K562 (cell line): ENCODE measurements at regions not wholly inside any gene's neighbourhood (a gene's known extent, or its start where the extent isn't known, plus 50 kb on each side); places are given as distances from the start of the nearest gene placed in this dataset.

ENCODE experiments used
- CEBPB ChIP-seq: fragments of 450-650 bp; IDR thresholded peaks from 2 replicates; pipeline ENCODE4 v1.6.1; 2016; ENCODE audit warnings: missing genetic modification characterization, missing compliant biosample characterization
- CREM ChIP-seq: IDR thresholded peaks from 2 replicates; pipeline ENCODE4 v1.6.1; 2014; ENCODE audit warnings: antibody characterized with exemption, low read depth
- EP300 ChIP-seq: IDR thresholded peaks from 2 replicates; pipeline ENCODE4 v1.6.1; 2012; ENCODE audit warnings: low read length, improper control_type of control experiment
- IRF2 ChIP-seq: sonication (generic); formaldehyde crosslinking; IDR thresholded peaks from 2 replicates; pipeline ENCODE4 v1.8.1; 2022; ENCODE audit warnings: mild to moderate bottlenecking, missing genetic modification reagents
- RBM34 ChIP-seq: fragments of 200-400 bp; formaldehyde crosslinking; IDR thresholded peaks from 2 replicates; pipeline ENCODE4 v1.6.1; 2018; ENCODE audit warnings: low read length, borderline replicate concordance; ENCODE audit not compliant: insufficient read depth
- RNF2 ChIP-seq: sonication (generic); IDR thresholded peaks from 2 replicates; pipeline ENCODE4 v1.6.1; 2016
- SOX6 ChIP-seq: fragments of 450-650 bp; IDR thresholded peaks from 2 replicates; pipeline ENCODE4 v1.6.1; 2014; ENCODE audit warnings: mild to moderate bottlenecking
- THRAP3 ChIP-seq: fragments of 450-650 bp; IDR thresholded peaks from 2 replicates; pipeline ENCODE4 v1.6.1; 2016; ENCODE audit warnings: mild to moderate bottlenecking, inconsistent platforms, borderline replicate concordance
- ZNF431 ChIP-seq: sonication (generic); formaldehyde crosslinking; IDR thresholded peaks from 2 replicates; pipeline ENCODE4 v1.8.0; 2022; ENCODE audit warnings: mild to moderate bottlenecking, missing genetic modification reagents
- TF ChIP-seq, protein P1 (sequence below), 2 experiments: fragments of 450-650 bp; IDR thresholded peaks; 2 replicates each; pipeline ENCODE4 v1.6.1; 2016; ENCODE audit warnings: mild to moderate bottlenecking in 2 of 2, borderline replicate concordance in 1 of 2, low read depth in 1 of 2, moderate library complexity in 1 of 2
- TF ChIP-seq, protein P2 (sequence below): fragments of 450-650 bp; formaldehyde crosslinking; IDR thresholded peaks from 2 replicates; pipeline ENCODE4 v1.4.0; 2020; ENCODE audit warnings: mild to moderate bottlenecking, moderate library complexity

DNA sequence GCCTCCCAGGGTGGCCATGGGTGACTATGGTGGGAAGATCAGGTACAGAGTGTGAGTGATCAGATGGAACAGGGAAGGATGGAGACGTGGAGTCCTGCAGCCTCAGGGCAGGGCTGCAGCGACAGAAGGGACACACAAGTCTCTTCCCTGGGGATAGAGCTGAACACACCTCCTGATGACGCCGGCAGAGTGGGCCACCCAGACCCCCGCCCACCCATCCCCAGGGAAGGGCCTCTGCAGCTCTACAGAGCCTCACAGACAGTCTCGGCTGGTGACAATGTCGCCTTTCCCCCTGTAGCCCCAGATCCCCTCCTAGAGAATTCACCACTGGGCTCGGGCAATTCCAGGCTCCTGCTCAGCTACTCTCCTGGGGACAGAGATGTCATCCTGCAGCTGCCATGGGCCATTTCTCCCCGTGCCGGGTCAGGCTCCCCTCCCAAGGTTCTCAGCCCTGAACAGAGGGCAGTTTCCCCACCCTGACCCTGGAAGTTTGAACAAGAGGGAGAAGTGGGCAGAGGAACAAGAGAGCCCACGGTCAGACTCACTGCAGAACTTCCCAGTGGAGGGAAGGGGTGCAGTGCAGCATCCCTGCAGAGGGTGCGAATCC lies 115.7 kb downstream of the NCOR2 start (continued):
- TF ChIP-seq, protein P1, sequence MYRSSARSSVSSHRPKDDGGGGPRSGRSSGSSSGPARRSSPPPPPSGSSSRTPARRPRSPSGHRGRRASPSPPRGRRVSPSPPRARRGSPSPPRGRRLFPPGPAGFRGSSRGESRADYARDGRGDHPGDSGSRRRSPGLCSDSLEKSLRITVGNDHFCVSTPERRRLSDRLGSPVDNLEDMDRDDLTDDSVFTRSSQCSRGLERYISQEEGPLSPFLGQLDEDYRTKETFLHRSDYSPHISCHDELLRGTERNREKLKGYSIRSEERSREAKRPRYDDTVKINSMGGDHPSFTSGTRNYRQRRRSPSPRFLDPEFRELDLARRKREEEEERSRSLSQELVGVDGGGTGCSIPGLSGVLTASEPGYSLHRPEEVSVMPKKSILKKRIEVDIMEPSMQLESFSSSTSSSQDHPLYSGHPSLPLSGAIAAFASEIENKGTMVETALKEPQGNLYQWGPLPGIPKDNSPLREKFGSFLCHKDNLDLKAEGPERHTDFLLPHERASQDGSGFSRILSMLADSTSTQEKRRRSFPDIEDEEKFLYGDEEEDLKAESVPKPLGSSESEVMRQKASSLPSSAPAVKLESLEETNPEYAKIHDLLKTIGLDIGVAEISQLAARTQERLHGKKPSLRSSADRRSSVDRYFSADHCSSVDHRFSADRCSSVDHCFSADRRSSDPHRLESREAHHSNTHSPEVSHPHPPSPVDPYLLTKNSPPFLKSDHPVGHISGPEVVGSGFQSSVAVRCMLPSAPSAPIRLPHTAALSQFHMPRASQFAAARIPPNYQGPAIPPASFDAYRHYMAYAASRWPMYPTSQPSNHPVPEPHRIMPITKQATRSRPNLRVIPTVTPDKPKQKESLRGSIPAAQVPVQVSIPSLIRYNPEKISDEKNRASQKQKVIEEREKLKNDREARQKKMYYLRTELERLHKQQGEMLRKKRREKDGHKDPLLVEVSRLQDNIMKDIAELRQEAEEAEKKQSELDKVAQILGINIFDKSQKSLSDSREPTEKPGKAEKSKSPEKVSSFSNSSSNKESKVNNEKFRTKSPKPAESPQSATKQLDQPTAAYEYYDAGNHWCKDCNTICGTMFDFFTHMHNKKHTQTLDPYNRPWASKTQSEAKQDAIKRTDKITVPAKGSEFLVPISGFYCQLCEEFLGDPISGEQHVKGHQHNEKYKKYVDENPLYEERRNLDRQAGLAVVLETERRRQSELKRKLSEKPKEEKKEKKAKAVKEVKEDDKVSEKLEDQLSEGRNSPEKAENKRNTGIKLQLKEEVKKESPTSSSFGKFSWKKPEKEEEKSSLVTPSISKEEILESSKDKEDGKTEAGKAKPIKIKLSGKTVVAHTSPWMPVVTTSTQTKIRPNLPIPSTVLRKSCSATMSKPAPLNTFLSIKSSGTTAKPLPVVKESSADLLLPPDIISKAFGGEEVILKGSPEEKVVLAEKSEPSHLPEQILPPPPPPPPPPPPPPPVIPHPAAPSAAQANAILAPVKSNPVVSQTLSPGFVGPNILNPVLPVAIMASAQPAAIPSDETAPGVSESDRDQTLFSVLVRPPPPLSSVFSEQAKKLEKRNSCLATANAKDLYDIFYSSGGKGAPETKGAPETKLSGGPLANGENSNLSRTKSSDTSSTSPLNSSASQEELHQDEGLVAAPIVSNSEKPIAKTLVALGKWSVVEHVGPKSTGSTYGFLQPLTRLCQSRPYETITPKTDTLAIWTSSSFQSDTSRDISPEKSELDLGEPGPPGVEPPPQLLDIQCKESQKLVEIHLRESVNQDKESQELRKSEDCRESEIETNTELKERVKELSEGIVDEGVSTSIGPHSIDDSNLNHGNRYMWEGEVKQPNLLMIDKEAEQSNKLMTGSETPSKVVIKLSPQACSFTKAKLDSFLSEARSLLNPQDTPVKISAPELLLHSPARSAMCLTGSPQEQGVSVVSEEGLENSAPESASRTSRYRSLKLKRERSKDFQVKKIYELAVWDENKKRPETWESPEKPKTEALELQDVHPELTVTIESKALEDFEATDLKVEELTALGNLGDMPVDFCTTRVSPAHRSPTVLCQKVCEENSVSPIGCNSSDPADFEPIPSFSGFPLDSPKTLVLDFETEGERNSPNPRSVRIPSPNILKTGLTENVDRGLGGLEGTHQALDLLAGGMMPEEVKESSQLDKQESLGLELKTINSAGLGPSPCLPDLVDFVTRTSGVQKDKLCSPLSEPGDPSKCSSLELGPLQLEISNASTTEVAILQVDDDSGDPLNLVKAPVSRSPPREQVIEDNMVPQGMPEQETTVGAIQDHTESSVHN (IDR thresholded peaks at IDR 0.05; ENCODE audit: borderline replicate concordance in 1 of 2, low read depth in 1 of 2) = no peak
- TF ChIP-seq CEBPB (tag) (no peak), IRF2 (CRISPR knock-in tag) (no peak), EP300 (no peak), ZNF431 (CRISPR knock-in tag) (no peak), RBM34 (no peak), SOX6 (no peak), THRAP3 (no peak), CREM (no peak), RNF2 (no peak)
- TF ChIP-seq, protein P2, sequence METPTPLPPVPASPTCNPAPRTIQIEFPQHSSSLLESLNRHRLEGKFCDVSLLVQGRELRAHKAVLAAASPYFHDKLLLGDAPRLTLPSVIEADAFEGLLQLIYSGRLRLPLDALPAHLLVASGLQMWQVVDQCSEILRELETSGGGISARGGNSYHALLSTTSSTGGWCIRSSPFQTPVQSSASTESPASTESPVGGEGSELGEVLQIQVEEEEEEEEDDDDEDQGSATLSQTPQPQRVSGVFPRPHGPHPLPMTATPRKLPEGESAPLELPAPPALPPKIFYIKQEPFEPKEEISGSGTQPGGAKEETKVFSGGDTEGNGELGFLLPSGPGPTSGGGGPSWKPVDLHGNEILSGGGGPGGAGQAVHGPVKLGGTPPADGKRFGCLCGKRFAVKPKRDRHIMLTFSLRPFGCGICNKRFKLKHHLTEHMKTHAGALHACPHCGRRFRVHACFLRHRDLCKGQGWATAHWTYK = no peak
